Thyroid gland (tissue), 4 donors: ENCODE measurements at regions not wholly inside any gene's neighbourhood (a gene's known extent, or its start where the extent isn't known, plus 50 kb on each side); places are given as distances from the start of the nearest gene placed in this dataset.

Experiments
- POLR2A ChIP-seq, 2 donors: fragments of 450-650 bp; IDR thresholded peaks; one replicate each; pipeline ENCODE4 v1.6.1; 2017; ENCODE audit warnings: antibody characterized with exemption in 2 of 2, mild to moderate bottlenecking in 2 of 2, moderate library complexity in 1 of 2
- TF ChIP-seq, protein P1 (sequence below), 6 experiments: fragments of 200-600 bp in 3 of 6; fragments of 450-650 bp in 3 of 6; sonication (generic) in 3 of 6; IDR thresholded peaks; one replicate each; pipeline ENCODE4 v1.5.1; 2016 to 2019; ENCODE audit warnings: antibody characterized with exemption in 6 of 6, mild to moderate bottlenecking in 2 of 6, inconsistent platforms in 1 of 6, moderate library complexity in 1 of 6

DNA sequence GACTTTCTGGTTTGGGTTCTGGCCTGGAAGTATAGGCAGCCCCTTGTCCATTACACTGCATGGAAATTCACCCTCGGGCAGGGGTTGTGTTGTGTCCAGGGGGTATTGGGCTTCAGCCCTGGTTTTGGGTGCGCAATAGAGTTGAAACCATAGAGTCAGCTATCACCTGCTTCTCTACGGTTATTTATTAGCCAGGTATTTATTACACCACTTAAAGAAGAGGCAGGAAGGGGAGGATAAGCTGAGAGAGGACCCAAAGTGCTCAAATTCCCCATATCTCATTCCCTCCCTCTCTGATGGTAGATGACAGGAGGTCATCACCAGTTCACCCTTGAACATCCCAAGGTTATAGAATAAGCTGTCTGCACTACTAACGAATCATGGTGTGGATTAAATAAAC is 133.4 kb downstream of the HRH4 start:
- TF ChIP-seq, protein P1, sequence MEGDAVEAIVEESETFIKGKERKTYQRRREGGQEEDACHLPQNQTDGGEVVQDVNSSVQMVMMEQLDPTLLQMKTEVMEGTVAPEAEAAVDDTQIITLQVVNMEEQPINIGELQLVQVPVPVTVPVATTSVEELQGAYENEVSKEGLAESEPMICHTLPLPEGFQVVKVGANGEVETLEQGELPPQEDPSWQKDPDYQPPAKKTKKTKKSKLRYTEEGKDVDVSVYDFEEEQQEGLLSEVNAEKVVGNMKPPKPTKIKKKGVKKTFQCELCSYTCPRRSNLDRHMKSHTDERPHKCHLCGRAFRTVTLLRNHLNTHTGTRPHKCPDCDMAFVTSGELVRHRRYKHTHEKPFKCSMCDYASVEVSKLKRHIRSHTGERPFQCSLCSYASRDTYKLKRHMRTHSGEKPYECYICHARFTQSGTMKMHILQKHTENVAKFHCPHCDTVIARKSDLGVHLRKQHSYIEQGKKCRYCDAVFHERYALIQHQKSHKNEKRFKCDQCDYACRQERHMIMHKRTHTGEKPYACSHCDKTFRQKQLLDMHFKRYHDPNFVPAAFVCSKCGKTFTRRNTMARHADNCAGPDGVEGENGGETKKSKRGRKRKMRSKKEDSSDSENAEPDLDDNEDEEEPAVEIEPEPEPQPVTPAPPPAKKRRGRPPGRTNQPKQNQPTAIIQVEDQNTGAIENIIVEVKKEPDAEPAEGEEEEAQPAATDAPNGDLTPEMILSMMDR (IDR thresholded peaks at IDR 0.05): no peak
- no peak for TF ChIP-seq POLR2A (IDR thresholded peaks at IDR 0.05)
